ENCODE measurements at regions not wholly inside any gene's neighbourhood (a gene's known extent, or its start where the extent isn't known, plus 50 kb on each side); places are given as distances from the start of the nearest gene placed in this dataset.

GRCh38 chr1:234539666-234540403 lies 60.9 kb upstream of the TARBP1 start:
- no peak overlapping the region for H3K27ac Mint-ChIP-seq (ENCODE audit: unreplicated experiment)
- no peak overlapping the region for H3K4me3 Mint-ChIP-seq (ENCODE audit: unreplicated experiment)
- no peak for TF ChIP-seq CTCF (IDR thresholded peaks at IDR 0.05; ENCODE audit: unreplicated experiment)
- peaks cover 41% of the 10 kb centered on the region for H3K4me1 Mint-ChIP-seq (ENCODE audit: unreplicated experiment)
- peaks cover 14% of the 10 kb centered on the region for H3K27me3 Mint-ChIP-seq (ENCODE audit: unreplicated experiment)
- no peaks in the 10 kb centered on the region for H3K9me3 Mint-ChIP-seq (ENCODE audit: unreplicated experiment)
- DNase-seq (ENCODE audit: low spot score) = no peak
- H3K36me3 Mint-ChIP-seq (ENCODE audit: low read depth, unreplicated experiment) = peaks cover 2% of the 10 kb centered on the region

- Mint-ChIP-seq H3K27me3 (ENCODE audit: unreplicated experiment) (peaks cover 12% of the 10 kb centered on the region), H3K36me3 (ENCODE audit: low read depth, unreplicated experiment) (peaks cover 2% of the 10 kb centered on the region), H3K4me1 (ENCODE audit: unreplicated experiment) (peaks cover 42% of the 10 kb centered on the region), H3K4me3 (ENCODE audit: unreplicated experiment) (no peak overlapping the region), H3K27ac (ENCODE audit: unreplicated experiment) (no peak overlapping the region), H3K9me3 (ENCODE audit: unreplicated experiment) (no peaks in the 10 kb centered on the region)
- no peak for TF ChIP-seq CTCF (IDR thresholded peaks at IDR 0.05; ENCODE audit: unreplicated experiment)
- no peak for DNase-seq (ENCODE audit: low spot score)
Observed at GRCh38 chr1:234538930-234539649, 60.1 kb upstream of the TARBP1 start.

- Mint-ChIP-seq H3K27me3 (ENCODE audit: unreplicated experiment) (peaks cover 12% of the 10 kb centered on the region), H3K36me3 (ENCODE audit: low read depth, unreplicated experiment) (peaks cover 2% of the 10 kb centered on the region), H3K4me1 (ENCODE audit: unreplicated experiment) (peaks cover 41% of the 10 kb centered on the region), H3K9me3 (ENCODE audit: unreplicated experiment) (no peaks in the 10 kb centered on the region), H3K4me3 (ENCODE audit: unreplicated experiment) (no peak overlapping the region), H3K27ac (ENCODE audit: unreplicated experiment) (no peak overlapping the region)
- no peak for DNase-seq (ENCODE audit: low spot score)
- TF ChIP-seq CTCF (IDR thresholded peaks at IDR 0.05; ENCODE audit: unreplicated experiment) = no peak
Observed at GRCh38 chr1:234538062-234538731, 59.2 kb upstream of the TARBP1 start.

GRCh38 chr1:234537236-234537635 lies 58.3 kb upstream of the TARBP1 start:
- Mint-ChIP-seq H3K4me3 (ENCODE audit: unreplicated experiment) (no peak overlapping the region), H3K27me3 (ENCODE audit: unreplicated experiment) (peaks cover 8% of the 10 kb centered on the region), H3K36me3 (ENCODE audit: low read depth, unreplicated experiment) (no peaks in the 10 kb centered on the region)

More at GRCh38 chr1:234537236-234537635, 58.3 kb upstream of the TARBP1 start:
- Mint-ChIP-seq H3K4me1 (ENCODE audit: unreplicated experiment) (peaks cover 41% of the 10 kb centered on the region), H3K9me3 (ENCODE audit: unreplicated experiment) (no peaks in the 10 kb centered on the region), H3K27ac (ENCODE audit: unreplicated experiment) (peak overlapping the region; percentile 36)
- no peak for TF ChIP-seq CTCF (IDR thresholded peaks at IDR 0.05; ENCODE audit: unreplicated experiment)
- no peak for DNase-seq (ENCODE audit: low spot score)
